HTR-8/SVneo (cell line): ENCODE measurements at regions not wholly inside any gene's neighbourhood (a gene's known extent, or its start where the extent isn't known, plus 50 kb on each side); places are given as distances from the start of the nearest gene placed in this dataset.
"Not testable (repeated sequence)": the region's sequence is repeated elsewhere in the genome, so short reads cannot be mapped to it uniquely, and the experiment has no call there.

ENCODE experiments used
- DNase-seq: peaks from one replicate; pipeline ENCODE4 v3.0.0; 2011; ENCODE audit warnings: low spot score, mixed read lengths; ENCODE audit not compliant: insufficient read length
- FAIRE-seq: peaks from 2 replicates; lab custom pipeline; 2011; peaks lifted over from hg19 to GRCh38; lab: Jason Lieb, UNC

GRCh38 chr2:38152913-38153312 is 77.0 kb upstream of the CYP1B1 start:
- DNase-seq, result no peak
- no peak for FAIRE-seq

- DNase-seq (no peak), FAIRE-seq (no peak)
Observed at GRCh38 chr2:38152035-38152434, 76.1 kb upstream of the CYP1B1 start.

GRCh38 chr2:38149531-38149930 is 73.6 kb upstream of the CYP1B1 start:
- DNase-seq (no peak), FAIRE-seq (no peak)

GRCh38 chr2:38148501-38148900 is 72.5 kb upstream of the CYP1B1 start:
- no peak for DNase-seq
- FAIRE-seq, result no peak

- FAIRE-seq (peak; percentile 38), DNase-seq (no peak)
Observed at GRCh38 chr2:38147333-38148121, 71.6 kb upstream of the CYP1B1 start.

- peak; percentile 98 for FAIRE-seq
- DNase-seq, result peak; percentile 92
Observed at GRCh38 chr2:38146907-38147307, 71.0 kb upstream of the CYP1B1 start.

GRCh38 chr2:38146275-38146906 is 70.4 kb upstream of the CYP1B1 start:
- peak; percentile 90 for FAIRE-seq
- peak; percentile 61 for DNase-seq

- FAIRE-seq (peak; percentile 38), DNase-seq (no peak)
Observed at GRCh38 chr2:38145236-38145635, 69.3 kb upstream of the CYP1B1 start.

- FAIRE-seq, result no peak
Observed at GRCh38 chr2:38142627-38143026, 66.7 kb upstream of the CYP1B1 start.

GRCh38 chr2:38141501-38141900 is 65.5 kb upstream of the CYP1B1 start:
- DNase-seq, result no peak

More at GRCh38 chr2:38142627-38143026, 66.7 kb upstream of the CYP1B1 start:
- no peak for DNase-seq

GRCh38 chr2:38138996-38139395 is 63.0 kb upstream of the CYP1B1 start:
- DNase-seq, result no peak
- no peak for FAIRE-seq

More at GRCh38 chr2:38141501-38141900, 65.5 kb upstream of the CYP1B1 start:
- no peak for FAIRE-seq

- no peak for DNase-seq
- FAIRE-seq, result no peak
Observed at GRCh38 chr2:38138419-38138818, 62.5 kb upstream of the CYP1B1 start.

GRCh38 chr2:38137958-38138357 is 62.0 kb upstream of the CYP1B1 start:
- DNase-seq, FAIRE-seq: not testable (repeated sequence)

- no peak for FAIRE-seq
- no peak for DNase-seq
Observed at GRCh38 chr2:38131676-38132075, 55.7 kb upstream of the CYP1B1 start.

GRCh38 chr2:38130876-38131275 is 54.9 kb upstream of the CYP1B1 start:
- DNase-seq (no peak), FAIRE-seq (no peak)

GRCh38 chr2:38129987-38130386 is 54.0 kb upstream of the CYP1B1 start:
- DNase-seq (no peak), FAIRE-seq (no peak)

GRCh38 chr2:38129481-38129880 is 53.5 kb upstream of the CYP1B1 start:
- DNase-seq (no peak), FAIRE-seq (no peak)

GRCh38 chr2:38128653-38129052 is 52.7 kb upstream of the CYP1B1 start:
- no peak for FAIRE-seq
- DNase-seq, result no peak

GRCh38 chr2:38127277-38127676 is 51.3 kb upstream of the CYP1B1 start:
- DNase-seq (no peak), FAIRE-seq (no peak)

GRCh38 chr2:38125842-38126241 is 49.9 kb upstream of the CYP1B1 start:
- FAIRE-seq (no peak), DNase-seq (no peak)
